ENCODE measurements at regions not wholly inside any gene's neighbourhood (a gene's known extent, or its start where the extent isn't known, plus 50 kb on each side); places are given as distances from the start of the nearest gene placed in this dataset.

- no peaks in the 10 kb centered on the region for H3K36me3 ChIP-seq
- H3K4me3 ChIP-seq, result no peak overlapping the region
- H3K4me1 ChIP-seq, result no peaks in the 10 kb centered on the region
- DNase-seq (ENCODE audit: low spot score), result no peak
- TF ChIP-seq, protein P1, sequence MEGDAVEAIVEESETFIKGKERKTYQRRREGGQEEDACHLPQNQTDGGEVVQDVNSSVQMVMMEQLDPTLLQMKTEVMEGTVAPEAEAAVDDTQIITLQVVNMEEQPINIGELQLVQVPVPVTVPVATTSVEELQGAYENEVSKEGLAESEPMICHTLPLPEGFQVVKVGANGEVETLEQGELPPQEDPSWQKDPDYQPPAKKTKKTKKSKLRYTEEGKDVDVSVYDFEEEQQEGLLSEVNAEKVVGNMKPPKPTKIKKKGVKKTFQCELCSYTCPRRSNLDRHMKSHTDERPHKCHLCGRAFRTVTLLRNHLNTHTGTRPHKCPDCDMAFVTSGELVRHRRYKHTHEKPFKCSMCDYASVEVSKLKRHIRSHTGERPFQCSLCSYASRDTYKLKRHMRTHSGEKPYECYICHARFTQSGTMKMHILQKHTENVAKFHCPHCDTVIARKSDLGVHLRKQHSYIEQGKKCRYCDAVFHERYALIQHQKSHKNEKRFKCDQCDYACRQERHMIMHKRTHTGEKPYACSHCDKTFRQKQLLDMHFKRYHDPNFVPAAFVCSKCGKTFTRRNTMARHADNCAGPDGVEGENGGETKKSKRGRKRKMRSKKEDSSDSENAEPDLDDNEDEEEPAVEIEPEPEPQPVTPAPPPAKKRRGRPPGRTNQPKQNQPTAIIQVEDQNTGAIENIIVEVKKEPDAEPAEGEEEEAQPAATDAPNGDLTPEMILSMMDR (IDR thresholded peaks at IDR 0.05), result no peak
- H3K27ac ChIP-seq, result no peak overlapping the region
- H3K9me3 ChIP-seq, result no peaks in the 10 kb centered on the region
- H3K27me3 ChIP-seq, result no peaks in the 10 kb centered on the region
Observed at GRCh38 chrX:25296850-25297249, 281.1 kb upstream of the ARX start.

DNA sequence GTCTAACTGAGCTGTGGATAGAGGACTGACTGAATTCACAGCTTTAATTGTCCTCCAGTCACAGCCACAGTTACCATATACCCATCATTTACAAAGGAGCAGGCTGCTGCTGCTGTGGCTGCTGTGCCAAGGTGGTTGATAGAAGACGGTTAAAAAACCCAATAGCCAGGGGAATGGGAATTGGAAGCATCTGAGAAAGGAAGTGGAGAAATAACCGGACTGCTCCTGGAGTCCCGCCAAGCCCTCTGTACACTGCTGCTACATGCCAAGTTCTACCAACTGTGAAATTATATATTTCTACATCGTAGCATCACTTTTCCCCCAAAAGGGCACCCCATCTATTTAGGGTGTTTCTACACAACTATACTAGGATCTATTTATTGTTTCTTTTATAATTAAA lies 279.7 kb upstream of the ARX start:
- Histone ChIP-seq H3K36me3 (no peaks in the 10 kb centered on the region), H3K27me3 (no peaks in the 10 kb centered on the region), H3K4me3 (no peak overlapping the region), H3K27ac (no peak overlapping the region), H3K9me3 (no peaks in the 10 kb centered on the region), H3K4me1 (no peaks in the 10 kb centered on the region)
- DNase-seq (ENCODE audit: low spot score), result no peak
- TF ChIP-seq, protein P1 (IDR thresholded peaks at IDR 0.05), result no peak

GRCh38 chrX:25290132-25290531 lies 274.4 kb upstream of the ARX start:
- H3K4me3 ChIP-seq, result no peak overlapping the region
- no peaks in the 10 kb centered on the region for H3K4me1 ChIP-seq
- H3K27me3 ChIP-seq, result no peaks in the 10 kb centered on the region
- H3K27ac ChIP-seq, result no peak overlapping the region
- no peak for DNase-seq (ENCODE audit: low spot score)
- no peaks in the 10 kb centered on the region for H3K36me3 ChIP-seq
- no peaks in the 10 kb centered on the region for H3K9me3 ChIP-seq
- TF ChIP-seq, protein P1 (IDR thresholded peaks at IDR 0.05), result no peak

DNA sequence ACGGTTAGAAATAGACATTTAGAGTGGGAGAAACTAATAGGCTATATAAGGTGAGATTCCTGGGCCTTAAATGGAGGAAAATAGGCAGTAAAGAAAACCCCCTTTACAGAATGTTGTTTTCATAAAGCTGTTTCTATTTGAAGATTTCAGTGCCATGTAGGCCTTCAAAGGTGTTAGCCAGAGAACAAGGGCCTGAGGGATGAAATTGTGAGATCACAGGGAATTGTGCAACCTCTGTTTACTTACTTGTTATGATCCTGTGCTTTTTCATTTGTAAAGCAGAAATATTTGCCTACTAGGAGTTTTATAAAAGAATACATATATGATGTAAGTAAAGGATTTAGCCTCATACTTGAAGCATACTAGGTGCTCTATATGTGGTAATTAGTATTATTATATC lies 272.9 kb upstream of the ARX start:
- TF ChIP-seq, protein P1 (IDR thresholded peaks at IDR 0.05), result no peak
- no peak for DNase-seq (ENCODE audit: low spot score)
- no peaks in the 10 kb centered on the region for H3K27me3 ChIP-seq
- H3K9me3 ChIP-seq, result no peaks in the 10 kb centered on the region
- H3K27ac ChIP-seq, result no peak overlapping the region
- no peak overlapping the region for H3K4me3 ChIP-seq
- no peaks in the 10 kb centered on the region for H3K36me3 ChIP-seq
- no peaks in the 10 kb centered on the region for H3K4me1 ChIP-seq

- no peak for DNase-seq (ENCODE audit: low spot score)
- Histone ChIP-seq H3K27me3 (no peaks in the 10 kb centered on the region), H3K27ac (no peak overlapping the region), H3K4me1 (no peaks in the 10 kb centered on the region), H3K9me3 (no peaks in the 10 kb centered on the region), H3K4me3 (no peak overlapping the region), H3K36me3 (no peaks in the 10 kb centered on the region)
- TF ChIP-seq, protein P1 (IDR thresholded peaks at IDR 0.05), result no peak
Observed at GRCh38 chrX:25287521-25287920, 271.8 kb upstream of the ARX start.

DNA sequence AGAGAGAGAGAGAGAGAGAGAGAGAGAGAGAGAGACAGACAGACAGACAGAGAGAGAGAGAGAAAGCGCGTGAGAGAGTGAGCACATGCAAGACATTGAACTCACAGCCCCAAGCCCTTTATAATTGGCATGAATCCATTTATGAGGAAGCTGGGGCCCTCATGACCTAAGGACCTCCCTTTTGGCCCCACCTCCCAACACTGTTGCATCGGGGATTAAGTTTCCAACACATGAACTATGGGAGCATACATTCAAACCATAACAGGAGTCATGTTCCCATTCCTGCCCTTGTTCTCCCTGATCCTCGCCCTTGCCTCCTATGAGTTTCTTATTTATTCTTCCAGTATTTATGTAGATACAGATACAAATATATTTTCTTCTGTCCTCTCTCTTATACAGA lies 269.8 kb upstream of the ARX start:
- no peak overlapping the region for H3K4me3 ChIP-seq
- H3K9me3 ChIP-seq, result no peaks in the 10 kb centered on the region
- no peaks in the 10 kb centered on the region for H3K27me3 ChIP-seq
- DNase-seq (ENCODE audit: low spot score), result no peak
- no peak overlapping the region for H3K27ac ChIP-seq
- TF ChIP-seq, protein P1 (IDR thresholded peaks at IDR 0.05), result no peak
- H3K4me1 ChIP-seq, result no peaks in the 10 kb centered on the region
- no peaks in the 10 kb centered on the region for H3K36me3 ChIP-seq
